A549 (cell line): ENCODE measurements at regions not wholly inside any gene's neighbourhood (a gene's known extent, or its start where the extent isn't known, plus 50 kb on each side); places are given as distances from the start of the nearest gene placed in this dataset.

ENCODE experiments used
- ATAC-seq, 2 experiments: fragments of 200-7000 bp in 1 of 2; fragments of >200 bp in 1 of 2; cut with Nextera tagmentation in 1 of 2; cut with Tn5 transposase in 1 of 2; 3 replicates each; pipeline versions ENCODE4 v1.8.0 to v1.9.1; 2018 to 2020; ENCODE audit warnings: mild to moderate bottlenecking in 1 of 2, moderate library complexity in 1 of 2
- CTCF ChIA-PET: fragments of 300-600 bp; sonication (Branson Sonifier 250); formaldehyde crosslinking; extraction: SDS; loops from one replicate; lab custom pipeline; 2021; ENCODE audit warnings: antibody characterized with exemption, inconsistent platforms; lab: Yijun Ruan, JAX
- POLR2A ChIA-PET: fragments of 350-600 bp; formaldehyde crosslinking; extraction: SDS; loops from one replicate; lab custom pipeline; 2021; ENCODE audit warnings: antibody characterized with exemption, inconsistent platforms; lab: Yijun Ruan, JAX
- DNase-seq, 2 experiments: peaks; one replicate each; pipeline versions ENCODE4 v3.0.0 to v3.0.0-alpha.2; 2011 to 2016; ENCODE audit warnings: low read depth in 1 of 2, low spot score in 1 of 2
- FAIRE-seq: peaks from 2 replicates; lab custom pipeline; 2011; peaks lifted over from hg19 to GRCh38; lab: Jason Lieb, UNC
- H3K27ac ChIP-seq, 2 experiments: fragments of >200 bp; sonication (Bioruptor Twin); formaldehyde crosslinking; 3 replicates each; pipeline ENCODE4 v1.5.1; 2016 to 2017
- H3K4me1 ChIP-seq: fragments of >200 bp; sonication (Bioruptor Twin); formaldehyde crosslinking; 3 replicates; pipeline ENCODE4 v1.6.1; 2016
- H3K4me2 ChIP-seq: fragments of >200 bp; sonication (Bioruptor Twin); formaldehyde crosslinking; 3 replicates; pipeline ENCODE4 v1.6.1; 2016
- H3K4me3 ChIP-seq: fragments of >200 bp; sonication (Bioruptor Twin); formaldehyde crosslinking; 3 replicates; pipeline ENCODE4 v1.5.1; 2016
- H3K9me3 ChIP-seq: fragments of >200 bp; sonication (Bioruptor Twin); formaldehyde crosslinking; 3 replicates; pipeline ENCODE4 v1.6.1; 2016
- ATOH8 ChIP-seq: fragments of 250-450 bp; sonication (Bioruptor Pico); IDR thresholded peaks from 2 replicates; pipeline ENCODE4 v1.5.0; 2020; ENCODE audit warnings: low read depth, mild to moderate bottlenecking, moderate library complexity
- BCL3 ChIP-seq: fragments of >200 bp; sonication (Bioruptor Twin); formaldehyde crosslinking; IDR thresholded peaks from 3 replicates; pipeline ENCODE4 v1.6.1; 2016
- CTCF ChIP-seq: fragments of >200 bp; sonication (Bioruptor Twin); formaldehyde crosslinking; IDR thresholded peaks from 3 replicates; pipeline ENCODE4 v1.5.1; 2016
- EHMT2 ChIP-seq: fragments of 200-600 bp; sonication (generic); IDR thresholded peaks from 2 replicates; pipeline ENCODE4 v1.6.1; 2016; ENCODE audit warnings: antibody characterized with exemption, low read depth, mild to moderate bottlenecking, moderate library complexity
- ELK1 ChIP-seq: fragments of 150-350 bp; IDR thresholded peaks from 2 replicates; pipeline ENCODE4 v1.6.1; 2014; ENCODE audit warnings: low read depth, mild to moderate bottlenecking, low read length
- FOSL2 ChIP-seq, 2 experiments: fragments of 450-650 bp in 1 of 2; fragments of >200 bp in 1 of 2; sonication (Bioruptor Twin) in 1 of 2; formaldehyde crosslinking; IDR thresholded peaks; 2 replicates each; pipeline versions ENCODE4 v1.5.0 to v1.6.1; 2016 to 2020; ENCODE audit warnings: mild to moderate bottlenecking in 1 of 2, moderate library complexity in 1 of 2
- FOXS1 ChIP-seq: fragments of 250-450 bp; sonication (Bioruptor Pico); IDR thresholded peaks from 2 replicates; pipeline ENCODE4 v1.5.0; 2020; ENCODE audit warnings: mild to moderate bottlenecking, moderate library complexity
- HEYL ChIP-seq: fragments of 250-450 bp; sonication (Bioruptor Pico); IDR thresholded peaks from 2 replicates; pipeline ENCODE4 v1.8.0; 2021; ENCODE audit warnings: mild to moderate bottlenecking, moderate library complexity
- HMGXB4 ChIP-seq: fragments of 250-450 bp; sonication (Bioruptor Pico); IDR thresholded peaks from 2 replicates; pipeline ENCODE4 v1.5.0; 2021; ENCODE audit warnings: mild to moderate bottlenecking, moderate library complexity, borderline replicate concordance
- HOXA7 ChIP-seq: fragments of 250-450 bp; sonication (Bioruptor Pico); IDR thresholded peaks from 2 replicates; pipeline ENCODE4 v1.5.0; 2020; ENCODE audit warnings: mild to moderate bottlenecking, moderate library complexity
- KDM1A ChIP-seq: fragments of 200-600 bp; sonication (generic); IDR thresholded peaks from 2 replicates; pipeline ENCODE4 v1.6.1; 2016; ENCODE audit warnings: low read depth, mild to moderate bottlenecking
- KDM5A ChIP-seq: fragments of 200-600 bp; sonication (generic); IDR thresholded peaks from 2 replicates; pipeline ENCODE4 v1.6.1; 2016; ENCODE audit warnings: antibody characterized with exemption, mild to moderate bottlenecking
- NFE2L2 ChIP-seq: fragments of 150-350 bp; conservative IDR thresholded peaks from 2 replicates; pipeline ENCODE4 v1.6.1; 2014; ENCODE audit warnings: low read length
- NPAS2 ChIP-seq: fragments of 250-450 bp; sonication (Bioruptor Pico); IDR thresholded peaks from 2 replicates; pipeline ENCODE4 v1.8.0; 2022; ENCODE audit warnings: mild to moderate bottlenecking, moderate library complexity, borderline replicate concordance
- PBX3 ChIP-seq: IDR thresholded peaks from 2 replicates; pipeline ENCODE4 v1.6.1; 2012
- POLR2A ChIP-seq: IDR thresholded peaks from 2 replicates; pipeline ENCODE4 v1.6.1; 2012; ENCODE audit warnings: mild to moderate bottlenecking, low read length
- POLR2AphosphoS2 ChIP-seq: conservative IDR thresholded peaks from 2 replicates; pipeline ENCODE4 v1.6.1; 2012; ENCODE audit warnings: low read length, improper control_type of control experiment, inconsistent platforms
- REST ChIP-seq: fragments of 200-600 bp; sonication (generic); IDR thresholded peaks from 2 replicates; pipeline ENCODE4 v1.6.1; 2016; ENCODE audit warnings: antibody characterized with exemption, mild to moderate bottlenecking, moderate library complexity
- RNF2 ChIP-seq: fragments of 200-600 bp; sonication (generic); IDR thresholded peaks from 2 replicates; pipeline ENCODE4 v1.6.1; 2016; ENCODE audit warnings: low read depth, mild to moderate bottlenecking, antibody characterized with exemption, moderate library complexity, borderline replicate concordance
- TFCP2L1 ChIP-seq: fragments of 250-450 bp; sonication (Bioruptor Pico); IDR thresholded peaks from 2 replicates; pipeline ENCODE4 v1.5.0; 2021; ENCODE audit warnings: mild to moderate bottlenecking
- ZSCAN20 ChIP-seq: fragments of 250-450 bp; sonication (Bioruptor Pico); IDR thresholded peaks from 2 replicates; pipeline ENCODE4 v1.8.0; 2022; ENCODE audit warnings: mild to moderate bottlenecking, moderate library complexity
- WGBS: methylation state at CpG from one replicate; pipeline ENCODE4 v1.1.6; 2017; ENCODE audit errors: missing lambda C conversion rate; 5-methylcytosine and 5-hydroxymethylcytosine counted together

- TF ChIP-seq POLR2AphosphoS2 = no peak
Measured at GRCh38 chr20:39646874-39647413, 684.8 kb downstream of the DHX35 start (continued).

- no peak for DNase-seq
- ChIA-PET CTCF (no interaction called here), POLR2A (no interaction called here)
- no peak overlapping the region for H3K4me3 ChIP-seq
- TF ChIP-seq HMGXB4 (CRISPR knock-in tag) (no peak), RNF2 (no peak), NFE2L2 (no peak), HEYL (CRISPR knock-in tag) (no peak), POLR2A (no peak), TFCP2L1 (CRISPR knock-in tag) (no peak), BCL3 (no peak), FOXS1 (CRISPR knock-in tag) (no peak), KDM1A (no peak), ELK1 (no peak), FOSL2 (IDR thresholded peaks at IDR 0.05) (no peak), FOSL2 (CRISPR knock-in tag; IDR thresholded peaks at IDR 0.05) (no peak), KDM5A (no peak), CTCF (no peak), ATOH8 (CRISPR knock-in tag) (no peak), PBX3 (no peak), HOXA7 (no peak), NPAS2 (CRISPR knock-in tag) (no peak), ZSCAN20 (no peak), EHMT2 (no peak), REST (no peak)
- 0% methylated on average over 3 of the region's 3 CpGs for WGBS
- no peaks in the 10 kb centered on the region for H3K4me1 ChIP-seq
- FAIRE-seq = no peak
- no peaks in the 10 kb centered on the region for H3K9me3 ChIP-seq
- ATAC-seq = no peak
- no peak overlapping the region for H3K4me2 ChIP-seq
- H3K27ac ChIP-seq = no peak overlapping the region
Measured at GRCh38 chr20:39645131-39645530, 683.0 kb downstream of the DHX35 start.
